Activated naive CD8-positive, alpha-beta T cell treated with anti-CD3 and anti-CD28 coated beads, Interleukin-2, amount 10 ng/mL, durations not matched to agents 7 days and 5 days (primary cell): ENCODE measurements at regions not wholly inside any gene's neighbourhood (a gene's known extent, or its start where the extent isn't known, plus 50 kb on each side); places are given as distances from the start of the nearest gene placed in this dataset.

Experiments
- ATAC-seq: fragments of 150-1000 bp; cut with Tn5 transposase; one replicate; pipeline ENCODE4 v1.10.0; 2021; ENCODE audit warnings: low read depth, moderate library complexity
- POLR2A ChIA-PET: fragments of 350-600 bp; sonication (Branson Sonifier 250); formaldehyde crosslinking; loops from one replicate; lab custom pipeline; 2021; ENCODE audit warnings: antibody characterized with exemption; lab: Charles Lee
- DNase-seq: peaks from one replicate; pipeline ENCODE4 v3.0.0; 2021
- H3K27ac Mint-ChIP-seq: one replicate; pipeline ENCODE4 v1.8.0; 2022; ENCODE audit warnings: mild to moderate bottlenecking, mixed read lengths
- H3K27me3 Mint-ChIP-seq: one replicate; pipeline ENCODE4 v1.8.0; 2022; ENCODE audit warnings: mild to moderate bottlenecking, moderate library complexity, mixed read lengths
- H3K36me3 Mint-ChIP-seq: one replicate; pipeline ENCODE4 v1.8.0; 2021; ENCODE audit warnings: mild to moderate bottlenecking, mixed read lengths
- H3K4me1 Mint-ChIP-seq: one replicate; pipeline ENCODE4 v1.8.0; 2021; ENCODE audit warnings: mixed read lengths
- H3K4me3 Mint-ChIP-seq: one replicate; pipeline ENCODE4 v1.8.0; 2022; ENCODE audit warnings: mild to moderate bottlenecking, moderate library complexity, mixed read lengths
- H3K9me3 Mint-ChIP-seq: one replicate; pipeline ENCODE4 v1.8.0; 2021; ENCODE audit warnings: mixed read lengths

- Mint-ChIP-seq H3K27ac (no peak overlapping the region), H3K27me3 (no peaks in the 10 kb centered on the region), H3K4me3 (no peak overlapping the region), H3K36me3 (no peaks in the 10 kb centered on the region), H3K4me1 (peaks cover 14% of the 10 kb centered on the region), H3K9me3 (no peaks in the 10 kb centered on the region)
- ATAC-seq (peak; percentile 44), DNase-seq (peak; percentile 36)
- POLR2A ChIA-PET, result interaction anchor here (0.6 kb wide), 1 partner anchor 67 kb away, joined by 3 read pairs; no protein-coding TSS in a partner anchor
Observed at GRCh38 chr14:32254952-32255679, 52.0 kb upstream of the RNU6-8 start.

- Mint-ChIP-seq H3K9me3 (no peaks in the 10 kb centered on the region), H3K4me3 (no peak overlapping the region), H3K27ac (no peak overlapping the region), H3K4me1 (peaks cover 16% of the 10 kb centered on the region), H3K36me3 (no peaks in the 10 kb centered on the region), H3K27me3 (no peaks in the 10 kb centered on the region)
- no peak for ATAC-seq
- no peak for DNase-seq
- POLR2A ChIA-PET, result no interaction called here
Observed at GRCh38 chr14:32255789-32256188, 52.7 kb upstream of the RNU6-8 start.

- Mint-ChIP-seq H3K9me3 (no peaks in the 10 kb centered on the region), H3K27ac (no peak overlapping the region), H3K4me1 (peaks cover 17% of the 10 kb centered on the region), H3K36me3 (peaks cover 4% of the 10 kb centered on the region), H3K4me3 (no peak overlapping the region), H3K27me3 (no peaks in the 10 kb centered on the region)
- ATAC-seq (no peak), DNase-seq (no peak)
- POLR2A ChIA-PET, result no interaction called here
Observed at GRCh38 chr14:32256576-32256975, 53.5 kb upstream of the RNU6-8 start.

- Mint-ChIP-seq H3K36me3 (peaks cover 4% of the 10 kb centered on the region), H3K9me3 (no peaks in the 10 kb centered on the region), H3K27ac (no peak overlapping the region), H3K4me3 (no peak overlapping the region), H3K4me1 (peaks cover 17% of the 10 kb centered on the region), H3K27me3 (no peaks in the 10 kb centered on the region)
- DNase-seq (no peak), ATAC-seq (no peak)
- POLR2A ChIA-PET, result no interaction called here
Observed at GRCh38 chr14:32258336-32258993, 55.4 kb upstream of the RNU6-8 start.

GRCh38 chr14:32259368-32260013 lies 56.4 kb upstream of the RNU6-8 start:
- Mint-ChIP-seq H3K27ac (peak overlapping the region; percentile 44), H3K4me1 (peaks cover 17% of the 10 kb centered on the region), H3K27me3 (peaks cover 4% of the 10 kb centered on the region), H3K36me3 (peaks cover 10% of the 10 kb centered on the region), H3K4me3 (peak overlapping the region; percentile 28), H3K9me3 (peaks cover 8% of the 10 kb centered on the region)
- ATAC-seq, result peak; percentile 71
- DNase-seq, result no peak
- POLR2A ChIA-PET, result no interaction called here

- peaks cover 12% of the 10 kb centered on the region for H3K9me3 Mint-ChIP-seq
- DNase-seq, result no peak
- peaks cover 6% of the 10 kb centered on the region for H3K27me3 Mint-ChIP-seq
- no peak overlapping the region for H3K27ac Mint-ChIP-seq
- H3K4me3 Mint-ChIP-seq, result no peak overlapping the region
- POLR2A ChIA-PET, result interaction anchor here (0.5 kb wide), 1 partner anchor 162 kb away, joined by 3 read pairs; no protein-coding TSS in a partner anchor
- H3K36me3 Mint-ChIP-seq, result peaks cover 10% of the 10 kb centered on the region
- H3K4me1 Mint-ChIP-seq, result peaks cover 13% of the 10 kb centered on the region
- ATAC-seq, result no peak
Observed at GRCh38 chr14:32263939-32264567, 61.0 kb upstream of the RNU6-8 start.

GRCh38 chr14:32265584-32265983 lies 62.5 kb upstream of the RNU6-8 start:
- H3K4me3 Mint-ChIP-seq, result no peak overlapping the region
- H3K36me3 Mint-ChIP-seq, result peaks cover 10% of the 10 kb centered on the region
- H3K4me1 Mint-ChIP-seq, result peaks cover 3% of the 10 kb centered on the region
- peaks cover 6% of the 10 kb centered on the region for H3K27me3 Mint-ChIP-seq
- peaks cover 12% of the 10 kb centered on the region for H3K9me3 Mint-ChIP-seq
- H3K27ac Mint-ChIP-seq, result no peak overlapping the region
- POLR2A ChIA-PET, result no interaction called here
- no peak for ATAC-seq
- DNase-seq, result no peak

GRCh38 chr14:32277998-32278397 lies 51.1 kb upstream of the AKAP6 start:
- Mint-ChIP-seq H3K4me3 (no peak overlapping the region), H3K27ac (no peak overlapping the region), H3K4me1 (no peaks in the 10 kb centered on the region), H3K9me3 (peaks cover 7% of the 10 kb centered on the region), H3K36me3 (no peaks in the 10 kb centered on the region), H3K27me3 (peaks cover 4% of the 10 kb centered on the region)
- no peak for ATAC-seq
- POLR2A ChIA-PET, result no interaction called here
- no peak for DNase-seq
